ENCODE measurements at regions not wholly inside any gene's neighbourhood (a gene's known extent, or its start where the extent isn't known, plus 50 kb on each side); places are given as distances from the start of the nearest gene placed in this dataset.

GRCh38 chr4:27594922-27595321 is 734.3 kb downstream of the STIM2 start:
- 25% methylated on average over 5 of the region's 5 CpGs for WGBS (ENCODE audit: low lambda C conversion rate)
- no peaks in the 10 kb centered on the region for H3K79me2 ChIP-seq (ENCODE audit: insufficient read depth)
- no peak for DNase-seq
- H3K9ac ChIP-seq = no peak overlapping the region
- no peaks in the 10 kb centered on the region for H3K9me3 ChIP-seq
- H3K9me2 ChIP-seq = no peaks in the 10 kb centered on the region
- TF ChIP-seq POLR2AphosphoS5 (IDR thresholded peaks at IDR 0.05; ENCODE audit: low read depth, low read length) (no peak), MEF2A (IDR thresholded peaks at IDR 0.05; ENCODE audit: borderline replicate concordance, low read depth) (no peak), REST (IDR thresholded peaks at IDR 0.05; ENCODE audit: low read depth, low read length) (no peak), TEAD4 (IDR thresholded peaks at IDR 0.05; ENCODE audit: borderline replicate concordance, insufficient read depth) (no peak), ZBTB33 (IDR thresholded peaks at IDR 0.05; ENCODE audit: borderline replicate concordance, low read depth) (no peak), CHD2 (IDR thresholded peaks at IDR 0.05; ENCODE audit: low read length, partially characterized antibody) (no peak), YY1 (IDR thresholded peaks at IDR 0.05; ENCODE audit: low read depth) (no peak), SMC3 (IDR thresholded peaks at IDR 0.05; ENCODE audit: low read depth, low read length) (no peak), EP300 (IDR thresholded peaks at IDR 0.05; ENCODE audit: borderline replicate concordance in 1 of 2, low read depth in 1 of 2, low read length in 1 of 2) (no peak), TCF12 (IDR thresholded peaks at IDR 0.05) (no peak), CTCF (IDR thresholded peaks at IDR 0.05) (no peak), JUND (IDR thresholded peaks at IDR 0.05) (no peak), FOXJ3 (CRISPR knock-in tag; IDR thresholded peaks at IDR 0.05) (no peak), RCOR1 (IDR thresholded peaks at IDR 0.05; ENCODE audit: low read length) (no peak), NRF1 (IDR thresholded peaks at IDR 0.05; ENCODE audit: low read depth, low read length) (no peak), RFX5 (IDR thresholded peaks at IDR 0.05; ENCODE audit: low read length) (no peak), SIN3A (IDR thresholded peaks at IDR 0.05; ENCODE audit: borderline replicate concordance, low read depth, low read length) (no peak), ELF1 (IDR thresholded peaks at IDR 0.05) (no peak)
- no peaks in the 10 kb centered on the region for H3F3A ChIP-seq (replicated peaks; ENCODE audit: insufficient read depth)
- H3K27me3 ChIP-seq (ENCODE audit: insufficient read depth) = no peaks in the 10 kb centered on the region
- H3K36me3 ChIP-seq (replicated peaks in 1 of 2; ENCODE audit: control insufficient read depth in 1 of 2, insufficient read depth in 2 of 2, low read length in 1 of 2) = no peaks in the 10 kb centered on the region
- ChIA-PET CTCF (interaction anchor here (1.1 kb wide), 1 partner anchor 40 kb away, joined by 5 read pairs; no protein-coding TSS in a partner anchor), POLR2A (no interaction called here)
- no peaks in the 10 kb centered on the region for H3K4me1 ChIP-seq (ENCODE audit: control insufficient read depth in 1 of 2, insufficient read depth in 2 of 2, low read depth in 1 of 2, low read length in 1 of 2)
- H2AFZ ChIP-seq (ENCODE audit: low read depth) = no peak overlapping the region
- H4K20me1 ChIP-seq (ENCODE audit: insufficient read depth) = no peaks in the 10 kb centered on the region
- no peak overlapping the region for H3K27ac ChIP-seq (ENCODE audit: low read depth in 2 of 2, low read length in 1 of 2)
- no peak overlapping the region for H3K4me2 ChIP-seq
- H3K4me3 ChIP-seq (ENCODE audit: low read depth in 2 of 2, low read length in 1 of 2) = no peak overlapping the region

Data from SK-N-SH (cell line).